ENCODE measurements at regions not wholly inside any gene's neighbourhood (a gene's known extent, or its start where the extent isn't known, plus 50 kb on each side); places are given as distances from the start of the nearest gene placed in this dataset.

- no peak for TF ChIP-seq CTCF (IDR thresholded peaks at IDR 0.05)
- TF ChIP-seq POLR2A (IDR thresholded peaks at IDR 0.05) = no peak
Observed at GRCh38 chr4:63693321-63693720, 715.9 kb downstream of the TECRL start.

Data from testis (tissue), 2 donors.